GM18526 (cell line): ENCODE measurements at regions not wholly inside any gene's neighbourhood (a gene's known extent, or its start where the extent isn't known, plus 50 kb on each side); places are given as distances from the start of the nearest gene placed in this dataset.

Experiments
- POLR2A ChIP-seq: IDR thresholded peaks from 3 replicates; pipeline ENCODE4 v1.6.1; 2011; ENCODE audit not compliant: insufficient read length; ENCODE audit errors: extremely low read depth

DNA sequence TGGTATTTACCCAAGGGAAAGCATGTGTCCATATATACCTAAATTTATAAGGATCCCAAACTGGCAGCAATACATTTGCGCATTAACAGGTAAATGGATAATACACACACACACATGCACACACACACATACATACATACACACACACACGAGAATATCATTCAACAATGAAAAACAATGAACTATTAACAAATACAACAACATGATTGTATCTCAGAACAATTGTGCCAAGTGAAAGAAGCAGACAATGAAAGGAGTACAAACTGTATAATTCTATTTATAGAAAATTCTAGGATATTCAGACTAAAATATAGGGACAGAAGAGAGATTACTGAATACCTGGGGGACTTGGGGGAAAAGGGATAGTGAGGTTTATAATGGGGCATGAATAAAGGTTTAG, 323.0 kb downstream of the KCNJ2 start:
- no peak for TF ChIP-seq POLR2A

- TF ChIP-seq POLR2A, result no peak
Observed at GRCh38 chr17:70493277-70493874, 324.0 kb downstream of the KCNJ2 start.

DNA sequence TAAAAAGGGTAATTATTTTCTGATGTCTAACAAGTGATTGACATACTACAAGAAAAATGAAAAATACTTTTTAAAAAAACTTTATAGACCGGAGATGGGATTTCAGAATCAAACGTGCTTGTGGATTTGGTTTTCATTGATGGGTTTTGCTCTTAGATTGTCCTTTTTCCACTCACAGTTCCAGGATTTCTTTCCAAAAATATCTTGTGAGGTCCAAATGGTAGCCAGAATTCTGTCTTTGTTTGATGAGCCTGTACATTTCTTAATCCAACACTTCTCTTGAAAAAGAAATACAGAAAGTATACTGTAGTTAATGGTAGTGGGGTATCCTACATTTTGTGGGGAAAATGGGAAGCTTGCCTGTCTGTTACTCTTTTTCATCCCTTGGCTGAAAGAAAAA, 329.3 kb downstream of the KCNJ2 start:
- no peak for TF ChIP-seq POLR2A

- TF ChIP-seq POLR2A, result no peak
Observed at GRCh38 chr17:70499067-70499786, 329.9 kb downstream of the KCNJ2 start.

- no peak for TF ChIP-seq POLR2A
Observed at GRCh38 chr17:70503449-70503848, 334.1 kb downstream of the KCNJ2 start.

GRCh38 chr17:70510288-70510687, 341.0 kb downstream of the KCNJ2 start:
- TF ChIP-seq POLR2A, result no peak

- no peak for TF ChIP-seq POLR2A
Observed at GRCh38 chr17:70517816-70518215, 348.5 kb downstream of the KCNJ2 start.

DNA sequence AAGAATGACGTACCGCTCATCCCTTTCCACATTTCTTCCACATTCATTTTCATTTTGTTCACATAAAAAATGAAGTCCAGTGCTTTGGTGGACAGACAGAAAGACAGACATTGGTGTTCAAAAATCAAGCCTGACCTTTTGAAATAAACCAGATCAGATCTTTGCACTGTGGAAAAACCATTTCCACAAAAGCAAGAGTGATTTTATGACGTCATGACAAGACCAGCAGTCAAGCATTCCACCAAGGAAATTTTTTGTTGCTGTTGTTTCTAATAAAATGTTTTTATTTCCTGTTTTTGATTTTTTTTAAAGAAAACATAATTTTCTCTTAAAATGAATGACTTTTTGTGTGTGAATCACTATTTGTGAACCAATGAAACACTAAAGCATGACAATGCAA, 350.0 kb downstream of the KCNJ2 start:
- TF ChIP-seq POLR2A, result no peak

DNA sequence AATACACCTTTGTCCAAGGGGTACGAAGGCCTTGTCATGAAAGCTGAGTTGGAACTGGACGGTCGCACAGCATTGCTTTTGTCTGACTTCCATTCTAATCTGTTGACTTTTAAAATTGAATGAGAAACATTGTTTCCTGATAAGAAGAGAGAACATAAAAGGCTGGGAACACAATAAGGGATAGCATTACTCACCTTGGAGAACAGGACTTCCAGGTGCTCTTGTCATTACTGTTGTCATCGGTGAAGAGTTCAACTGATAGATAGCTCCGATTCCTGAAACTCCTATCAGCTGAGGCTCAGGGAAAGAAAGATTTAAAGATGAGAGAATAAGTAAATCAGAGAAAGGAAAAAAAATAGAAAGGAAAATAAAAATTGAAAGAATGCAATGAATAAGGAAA, 351.1 kb downstream of the KCNJ2 start:
- no peak for TF ChIP-seq POLR2A

DNA sequence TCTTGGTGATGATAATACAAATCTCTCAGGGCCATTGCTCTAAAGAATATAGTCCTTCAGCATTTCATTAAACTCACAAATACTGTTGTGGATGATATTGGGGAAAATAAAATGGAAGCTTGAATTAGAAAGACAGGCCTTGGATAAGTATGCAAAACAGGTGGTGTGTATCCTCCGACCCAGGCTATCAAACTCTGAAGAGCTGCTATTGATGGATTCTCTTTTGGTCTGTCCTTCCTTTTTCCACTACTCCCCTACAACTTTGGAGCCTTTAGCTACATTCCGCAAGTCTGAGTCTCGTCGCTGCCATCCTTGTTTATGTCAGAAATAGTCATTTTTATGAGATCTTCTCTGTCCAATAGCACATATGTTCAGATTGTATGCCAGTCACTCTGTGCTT, 351.6 kb downstream of the KCNJ2 start:
- TF ChIP-seq POLR2A, result no peak

GRCh38 chr17:70521821-70522256, 352.5 kb downstream of the KCNJ2 start:
- TF ChIP-seq POLR2A, result no peak

DNA sequence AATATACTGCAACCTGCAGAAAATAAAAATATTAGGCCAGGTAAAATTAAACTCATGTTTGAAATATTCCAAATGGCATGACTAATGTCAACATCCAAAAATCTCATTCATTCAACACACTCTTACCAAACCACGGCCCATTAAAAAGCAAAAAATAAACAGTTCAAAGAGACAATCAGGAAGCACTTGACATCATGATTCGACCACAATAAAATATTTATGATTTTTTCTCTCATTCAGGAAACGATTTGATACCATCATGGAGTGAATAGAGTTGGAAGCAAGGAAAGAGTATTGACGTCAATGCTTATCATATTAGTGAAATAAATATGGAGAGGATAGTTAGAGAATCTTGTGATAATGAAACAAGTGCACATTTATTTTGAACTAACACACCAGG, 354.1 kb downstream of the KCNJ2 start:
- no peak for TF ChIP-seq POLR2A

GRCh38 chr17:70525961-70526360, 356.6 kb downstream of the KCNJ2 start:
- TF ChIP-seq POLR2A, result no peak

DNA sequence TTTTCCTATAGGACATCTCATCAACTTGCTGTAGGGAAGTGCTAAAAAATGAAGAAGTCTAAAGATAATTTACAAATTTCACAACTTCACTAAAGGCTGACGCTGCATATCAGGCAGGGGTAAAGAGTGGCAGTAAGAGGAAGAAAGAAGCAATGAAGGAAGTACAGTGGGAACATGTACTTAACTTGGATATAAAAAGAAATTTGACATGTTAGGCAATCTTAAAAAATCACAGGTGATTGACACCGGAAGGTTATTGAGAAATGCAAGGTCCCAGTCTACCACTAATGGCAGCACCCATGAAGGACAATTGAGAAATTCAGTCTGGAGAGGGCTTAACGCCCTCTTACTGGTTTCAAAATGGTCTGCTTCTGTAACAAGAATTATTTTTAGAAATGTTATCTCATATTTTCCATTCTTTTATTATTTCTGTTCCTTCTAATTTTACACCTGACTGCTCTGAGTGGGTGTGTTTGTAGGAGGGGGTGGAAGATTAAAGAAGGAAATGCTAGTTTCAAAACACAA, 358.1 kb downstream of the KCNJ2 start:
- no peak for TF ChIP-seq POLR2A

GRCh38 chr17:70533427-70533826, 364.1 kb downstream of the KCNJ2 start:
- no peak for TF ChIP-seq POLR2A

GRCh38 chr17:70535986-70536385, 366.7 kb downstream of the KCNJ2 start:
- TF ChIP-seq POLR2A, result no peak
